ENCODE measurements at regions not wholly inside any gene's neighbourhood (a gene's known extent, or its start where the extent isn't known, plus 50 kb on each side); places are given as distances from the start of the nearest gene placed in this dataset.
"Not testable (repeated sequence)": the region's sequence is repeated elsewhere in the genome, so short reads cannot be mapped to it uniquely, and the experiment has no call there.

DNA sequence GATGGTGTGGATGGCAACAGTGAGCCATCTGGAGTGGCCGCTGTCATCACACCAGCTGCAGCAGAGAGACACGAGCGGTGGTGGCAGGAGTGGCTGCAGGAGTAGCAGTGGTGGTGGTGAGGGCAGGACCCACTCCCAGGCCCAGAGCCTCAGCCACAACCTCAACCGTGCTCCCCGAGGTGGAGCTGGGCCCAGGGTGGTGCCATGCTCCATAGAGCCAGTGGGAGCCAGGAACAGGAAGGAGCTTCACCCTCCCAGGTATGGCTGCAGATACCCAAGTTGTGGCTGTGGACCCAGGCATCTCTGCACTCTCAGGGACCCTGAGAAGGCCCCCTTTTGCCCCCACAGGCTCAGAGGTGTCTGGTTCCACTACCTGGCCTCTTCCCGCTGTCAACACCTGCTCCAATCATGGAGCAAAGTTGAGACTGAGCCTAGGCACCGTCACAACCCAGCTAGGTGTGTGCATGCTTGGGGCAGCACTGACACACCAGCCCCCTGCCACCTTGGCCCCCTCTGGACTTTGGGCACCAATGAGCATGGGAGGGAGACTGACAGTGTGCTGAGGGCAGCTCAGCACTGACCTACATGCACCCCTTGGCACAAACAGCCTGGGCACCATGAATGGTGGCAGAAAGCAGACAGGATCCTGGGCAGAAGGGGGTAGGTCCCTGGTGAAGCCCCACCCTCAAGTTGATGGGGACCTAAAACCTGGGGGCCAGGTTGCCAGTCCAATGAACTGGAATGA, 188.9 kb downstream of the NDUFA10 start:
- DNase-seq: no peak
- Mint-ChIP-seq H3K9me3 (no peaks in the 10 kb centered on the region), H3K27me3 (peaks cover 5% of the 10 kb centered on the region), H3K4me3 (no peak overlapping the region), H3K36me3 (ENCODE audit: low read depth) (no peaks in the 10 kb centered on the region), H3K27ac (no peak overlapping the region), H3K4me1 (no peaks in the 10 kb centered on the region)
- no peak for ATAC-seq

DNA sequence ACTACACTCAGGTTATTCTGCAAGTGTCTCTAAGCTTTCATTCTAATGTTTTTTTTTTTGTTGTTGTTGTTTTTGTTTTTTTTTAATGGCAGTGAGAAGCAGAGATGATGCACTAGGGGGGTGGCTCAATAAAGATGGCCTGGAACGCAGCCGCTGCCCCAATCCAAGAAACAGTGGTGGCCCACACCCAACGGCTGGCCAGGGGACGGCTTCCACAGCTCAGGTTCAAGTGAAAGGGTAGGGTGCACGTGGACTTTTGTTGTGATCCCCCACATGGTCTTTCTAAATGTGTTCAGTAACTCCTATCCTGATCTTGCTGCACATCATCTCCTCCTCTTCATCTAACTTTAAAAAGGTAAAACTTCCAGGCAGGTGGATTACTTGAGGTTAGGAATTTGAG, 190.1 kb downstream of the NDUFA10 start:
- Mint-ChIP-seq H3K4me3 (no peak overlapping the region), H3K27me3 (peaks cover 5% of the 10 kb centered on the region), H3K4me1 (no peaks in the 10 kb centered on the region), H3K9me3 (no peaks in the 10 kb centered on the region), H3K27ac (no peak overlapping the region), H3K36me3 (ENCODE audit: low read depth) (no peaks in the 10 kb centered on the region)
- DNase-seq (no peak), ATAC-seq (no peak)

GRCh38 chr2:239834143-239834542, 191.0 kb downstream of the NDUFA10 start:
- H3K27ac Mint-ChIP-seq: no peak overlapping the region
- no peaks in the 10 kb centered on the region for H3K36me3 Mint-ChIP-seq (ENCODE audit: low read depth)
- DNase-seq (no peak), ATAC-seq (no peak)
- H3K4me3 Mint-ChIP-seq: no peak overlapping the region
- H3K27me3 Mint-ChIP-seq: peaks cover 2% of the 10 kb centered on the region
- H3K4me1 Mint-ChIP-seq: no peaks in the 10 kb centered on the region
- H3K9me3 Mint-ChIP-seq: no peaks in the 10 kb centered on the region

GRCh38 chr2:239833269-239834109, 191.7 kb downstream of the NDUFA10 start:
- no peaks in the 10 kb centered on the region for H3K36me3 Mint-ChIP-seq (ENCODE audit: low read depth)
- H3K4me1 Mint-ChIP-seq: no peaks in the 10 kb centered on the region
- ATAC-seq (no peak), DNase-seq (no peak)
- no peak overlapping the region for H3K4me3 Mint-ChIP-seq
- no peak overlapping the region for H3K27ac Mint-ChIP-seq
- H3K27me3 Mint-ChIP-seq: peaks cover 2% of the 10 kb centered on the region
- no peaks in the 10 kb centered on the region for H3K9me3 Mint-ChIP-seq

- H3K36me3 Mint-ChIP-seq (ENCODE audit: low read depth): no peaks in the 10 kb centered on the region
- H3K4me1 Mint-ChIP-seq: no peaks in the 10 kb centered on the region
- H3K9me3 Mint-ChIP-seq: no peaks in the 10 kb centered on the region
- DNase-seq: no peak
- no peak overlapping the region for H3K4me3 Mint-ChIP-seq
- H3K27me3 Mint-ChIP-seq: peaks cover 2% of the 10 kb centered on the region
- H3K27ac Mint-ChIP-seq: no peak overlapping the region
- ATAC-seq: no peak
Measured at GRCh38 chr2:239832490-239833268, 192.5 kb downstream of the NDUFA10 start.

DNA sequence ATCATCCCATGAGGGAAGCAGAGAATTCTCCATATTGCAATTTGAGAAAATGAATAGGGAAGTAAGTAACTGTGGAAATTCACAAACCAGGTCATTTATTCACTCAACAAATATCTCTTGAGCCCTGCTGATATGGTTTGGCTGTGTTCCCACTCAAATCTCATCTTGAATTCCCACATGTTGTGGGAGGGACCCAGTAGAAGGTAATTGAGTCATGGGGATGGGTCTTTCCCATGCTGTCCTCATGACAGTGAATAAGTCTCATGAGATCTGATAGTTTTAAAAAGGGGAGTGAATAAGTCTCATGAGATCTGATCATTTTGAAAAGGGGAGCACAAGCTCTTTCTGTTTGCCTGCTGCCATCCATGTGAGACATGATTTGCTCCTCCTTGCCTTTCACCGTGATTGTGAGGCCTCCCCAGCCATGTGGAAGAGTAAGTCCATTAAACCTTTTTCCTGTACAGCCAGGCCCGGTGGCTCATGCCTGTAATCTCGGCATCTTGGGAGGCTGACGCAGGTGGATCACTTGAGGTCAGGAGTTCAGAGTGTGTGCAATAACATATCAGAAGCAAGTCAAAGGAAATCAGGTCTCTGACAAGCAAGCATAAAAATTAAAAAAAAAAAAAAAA, 193.2 kb downstream of the NDUFA10 start:
- peaks cover 2% of the 10 kb centered on the region for H3K27me3 Mint-ChIP-seq
- H3K27ac Mint-ChIP-seq: no peak overlapping the region
- H3K4me3 Mint-ChIP-seq: no peak overlapping the region
- no peaks in the 10 kb centered on the region for H3K9me3 Mint-ChIP-seq
- no peaks in the 10 kb centered on the region for H3K36me3 Mint-ChIP-seq (ENCODE audit: low read depth)
- DNase-seq (no peak), ATAC-seq (no peak)
- no peaks in the 10 kb centered on the region for H3K4me1 Mint-ChIP-seq

DNA sequence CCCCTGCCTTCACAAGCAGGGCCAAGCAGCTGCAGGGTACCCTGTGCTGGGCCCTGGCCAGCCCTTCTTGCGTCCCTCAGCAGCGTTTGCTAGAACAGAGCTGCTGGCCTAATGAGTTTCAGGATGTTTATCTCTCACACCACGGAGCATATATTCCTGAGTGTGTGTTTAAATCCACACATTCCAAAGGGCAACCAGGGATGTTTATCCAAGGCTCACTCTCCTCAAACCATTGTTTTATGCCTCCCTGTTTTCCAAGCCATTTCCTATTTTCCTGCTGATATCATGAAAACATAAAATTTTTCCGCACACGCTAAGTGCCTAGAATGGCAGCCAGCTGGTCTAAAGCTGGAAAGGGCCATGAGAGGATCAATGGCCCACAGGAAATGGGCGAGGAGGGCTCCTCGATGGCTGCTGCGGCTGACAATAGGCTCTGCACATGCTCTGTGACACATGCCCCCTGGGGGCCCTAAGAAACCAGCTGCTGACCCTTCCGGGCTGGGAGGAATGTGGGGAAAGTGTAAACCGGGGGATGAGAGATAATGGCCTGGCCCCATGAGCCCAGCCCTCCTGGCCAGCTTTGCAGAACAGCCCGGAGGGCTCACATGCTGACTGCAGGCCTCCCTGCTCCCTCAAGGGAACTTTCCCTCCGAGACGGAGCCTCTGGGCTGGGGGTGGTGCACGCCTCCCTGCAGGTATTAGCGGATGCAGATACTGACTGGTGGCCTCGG, 194.0 kb downstream of the NDUFA10 start:
- Mint-ChIP-seq H3K4me1 (no peaks in the 10 kb centered on the region), H3K27me3 (peaks cover 2% of the 10 kb centered on the region), H3K4me3 (no peak overlapping the region), H3K27ac (no peak overlapping the region), H3K36me3 (ENCODE audit: low read depth) (no peaks in the 10 kb centered on the region), H3K9me3 (no peaks in the 10 kb centered on the region)
- ATAC-seq (no peak), DNase-seq (no peak)

DNA sequence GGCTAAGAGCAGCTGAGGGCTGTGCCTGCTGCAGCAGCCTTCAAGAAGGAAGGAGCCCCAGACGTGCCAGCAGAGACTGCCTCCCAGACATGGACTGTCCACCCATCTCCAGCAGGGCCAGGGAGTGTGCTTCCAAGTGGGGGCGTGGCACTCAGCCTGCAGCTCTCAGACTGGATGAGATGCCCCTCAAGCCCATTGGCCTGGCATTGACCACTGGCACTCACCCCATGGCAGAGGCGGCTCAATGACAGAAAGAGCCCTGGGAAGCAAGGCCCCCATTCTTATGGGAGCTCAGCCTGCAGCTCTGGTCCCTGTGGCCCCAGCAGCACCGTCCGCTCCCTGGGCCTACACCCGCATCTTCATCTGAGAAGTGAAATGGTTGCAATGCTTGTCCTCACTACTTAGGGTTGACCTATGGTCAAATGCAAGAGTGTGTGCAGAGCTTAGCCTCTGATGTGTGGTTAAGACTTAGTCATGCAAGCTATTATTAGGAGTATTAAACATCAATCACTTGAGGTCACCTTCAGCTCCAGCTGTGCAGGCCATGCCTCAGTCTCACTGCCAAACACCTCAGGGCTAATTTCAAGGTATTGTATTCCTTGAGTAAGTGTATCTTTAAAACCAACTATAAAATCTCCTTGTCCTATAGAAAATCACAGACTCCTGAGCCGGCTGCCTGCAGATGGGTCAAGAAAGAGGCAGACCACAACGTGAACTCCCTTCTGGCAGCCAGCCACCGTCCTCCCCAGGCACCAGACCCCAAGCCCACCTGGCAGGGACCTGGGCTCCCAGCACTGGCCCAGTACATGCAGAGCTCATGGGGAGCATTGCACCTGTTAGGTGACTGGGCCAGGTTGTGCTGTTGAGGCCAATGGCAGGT, 194.8 kb downstream of the NDUFA10 start:
- no peak for DNase-seq
- no peaks in the 10 kb centered on the region for H3K9me3 Mint-ChIP-seq
- no peak for ATAC-seq
- no peak overlapping the region for H3K4me3 Mint-ChIP-seq
- peaks cover 2% of the 10 kb centered on the region for H3K27me3 Mint-ChIP-seq
- H3K4me1 Mint-ChIP-seq: no peaks in the 10 kb centered on the region
- H3K36me3 Mint-ChIP-seq (ENCODE audit: low read depth): no peaks in the 10 kb centered on the region
- no peak overlapping the region for H3K27ac Mint-ChIP-seq

DNA sequence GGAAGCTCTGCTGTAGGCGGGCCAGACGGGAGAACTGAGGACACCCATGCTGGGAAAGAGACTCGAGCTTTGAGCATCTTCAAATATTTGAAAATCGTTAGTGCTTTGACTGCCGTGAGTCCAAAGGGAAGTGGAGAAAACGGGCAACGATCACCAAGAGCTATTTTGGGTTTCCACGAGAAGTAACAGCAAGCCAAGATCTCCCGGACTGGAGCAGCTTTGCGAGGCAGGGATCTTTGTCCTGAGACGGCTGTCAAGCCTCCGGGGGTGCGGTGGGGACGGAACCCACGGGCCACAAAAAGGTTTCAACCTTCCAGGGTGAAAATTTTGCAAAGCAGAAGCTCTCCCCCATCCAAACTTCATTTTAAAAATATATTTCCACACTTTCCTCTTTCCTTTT, 195.8 kb downstream of the NDUFA10 start:
- no peak for DNase-seq
- H3K36me3 Mint-ChIP-seq (ENCODE audit: low read depth): no peaks in the 10 kb centered on the region
- H3K4me3 Mint-ChIP-seq: no peak overlapping the region

GRCh38 chr2:239828973-239829275, 196.2 kb downstream of the NDUFA10 start:
- not testable (repeated sequence) for H3K4me1 Mint-ChIP-seq; H3K36me3 Mint-ChIP-seq (ENCODE audit: low read depth); H3K27me3 Mint-ChIP-seq; H3K27ac Mint-ChIP-seq; H3K4me3 Mint-ChIP-seq; ATAC-seq; DNase-seq; H3K9me3 Mint-ChIP-seq

More for the DNA sequence above, 195.8 kb downstream of the NDUFA10 start:
- no peak for ATAC-seq
- Mint-ChIP-seq H3K27me3 (peaks cover 2% of the 10 kb centered on the region), H3K9me3 (no peaks in the 10 kb centered on the region), H3K4me1 (no peaks in the 10 kb centered on the region), H3K27ac (no peak overlapping the region)

DNA sequence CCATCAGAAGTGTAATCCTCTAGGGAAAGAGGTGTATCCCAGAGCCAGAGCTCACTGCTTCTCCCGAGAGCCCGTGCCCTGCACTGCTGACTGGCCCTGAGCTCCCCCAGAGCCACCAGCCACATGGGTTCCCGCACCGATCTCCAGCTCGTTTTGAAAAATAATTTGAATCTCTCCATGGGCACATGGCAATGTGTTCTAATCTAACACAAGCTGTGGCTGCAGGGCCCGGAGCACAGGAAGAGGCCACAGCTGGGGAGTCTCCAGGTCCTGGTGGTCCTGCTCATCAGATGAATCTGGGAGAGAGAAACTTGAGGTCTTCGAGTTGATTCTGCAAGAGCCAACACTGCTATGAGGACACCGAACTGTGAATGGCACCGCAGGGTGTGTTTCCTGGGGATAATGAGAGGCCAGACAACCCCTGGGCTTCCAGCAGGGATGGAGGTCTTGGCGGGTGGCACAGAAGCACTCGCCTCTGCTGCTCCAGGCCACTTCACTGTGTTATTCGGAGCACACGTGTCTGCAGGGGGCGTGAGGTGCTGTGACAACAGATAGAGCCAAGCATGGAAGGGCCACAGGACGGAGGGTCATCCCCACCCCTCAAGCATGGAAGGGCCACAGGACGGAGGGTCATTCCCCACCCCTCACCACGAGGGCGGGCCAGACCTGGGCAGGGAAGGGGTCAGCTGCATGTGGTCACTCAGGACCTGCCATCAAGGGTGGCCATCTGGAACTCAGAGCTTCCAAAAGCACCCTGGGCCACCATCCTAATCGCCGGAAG, 196.8 kb downstream of the NDUFA10 start:
- ATAC-seq (no peak), DNase-seq (no peak)
- Mint-ChIP-seq H3K36me3 (ENCODE audit: low read depth) (no peaks in the 10 kb centered on the region), H3K9me3 (no peaks in the 10 kb centered on the region), H3K4me3 (no peak overlapping the region), H3K27ac (no peak overlapping the region), H3K4me1 (no peaks in the 10 kb centered on the region), H3K27me3 (peaks cover 2% of the 10 kb centered on the region)

DNA sequence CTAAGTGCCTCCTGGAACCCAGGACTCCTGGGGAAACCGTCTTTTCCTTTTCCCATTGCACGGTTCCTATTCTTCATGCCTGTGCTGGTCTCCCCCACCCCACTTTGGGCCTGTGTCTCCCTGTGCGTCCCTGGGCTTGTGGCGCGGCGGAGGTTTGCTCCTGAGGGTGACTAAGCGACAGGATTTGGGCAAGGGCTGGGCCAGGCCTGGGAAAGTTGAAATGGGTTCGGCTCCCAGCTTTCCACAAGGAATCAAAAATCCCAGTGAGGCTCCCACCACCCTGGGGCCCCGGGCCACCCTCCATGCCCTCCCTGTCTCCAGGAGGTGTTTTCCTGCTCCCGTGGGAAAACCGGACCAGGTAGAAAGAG, 197.6 kb downstream of the NDUFA10 start:
- Mint-ChIP-seq H3K4me3 (no peak overlapping the region), H3K36me3 (ENCODE audit: low read depth) (no peaks in the 10 kb centered on the region), H3K9me3 (no peaks in the 10 kb centered on the region), H3K27me3 (no peaks in the 10 kb centered on the region), H3K4me1 (peaks cover 1% of the 10 kb centered on the region), H3K27ac (no peak overlapping the region)
- no peak for DNase-seq
- ATAC-seq: no peak

All from activated naive CD8-positive, alpha-beta T cell treated with anti-CD3 and anti-CD28 coated beads, Interleukin-2, amount 50 U/mL, for 24 hours (primary cell).